Keratinocyte (primary cell): ENCODE measurements at regions not wholly inside any gene's neighbourhood (a gene's known extent, or its start where the extent isn't known, plus 50 kb on each side); places are given as distances from the start of the nearest gene placed in this dataset.

Experiments used
- DNase-seq: peaks from one replicate; pipeline ENCODE4 v3.0.0-alpha.2; 2011; ENCODE audit warnings: low read depth, missing footprints, low spot score
- FAIRE-seq: peaks from 2 replicates; lab custom pipeline; 2011; peaks lifted over from hg19 to GRCh38; lab: Jason Lieb, UNC
- H2AFZ ChIP-seq: 2 replicates; pipeline ENCODE4 v1.6.0; 2012; ENCODE audit warnings: low read length, control low read depth, inconsistent platforms; ENCODE audit not compliant: control insufficient read depth
- H3K27ac ChIP-seq: 2 replicates; pipeline ENCODE4 v1.5.1; 2011; ENCODE audit warnings: low read length; ENCODE audit not compliant: control insufficient read depth, insufficient read depth
- H3K27me3 ChIP-seq: 3 replicates; pipeline ENCODE4 v1.6.0; 2011; ENCODE audit warnings: low read length; ENCODE audit not compliant: control insufficient read depth, insufficient read depth; ENCODE audit errors: extremely low read depth
- H3K36me3 ChIP-seq, 2 experiments: 2 replicates in 1 of 2; 3 replicates in 1 of 2; pipeline ENCODE4 v1.5.1; 2011; ENCODE audit warnings: low read length in 2 of 2, mild to moderate bottlenecking in 1 of 2; ENCODE audit not compliant: control insufficient read depth in 2 of 2, insufficient read depth in 2 of 2; ENCODE audit errors: extremely low read depth in 1 of 2
- H3K4me1 ChIP-seq: 3 replicates; pipeline ENCODE4 v1.5.1; 2011; ENCODE audit warnings: low read length; ENCODE audit not compliant: control insufficient read depth, insufficient read depth; ENCODE audit errors: extremely low read depth
- H3K4me2 ChIP-seq: 3 replicates; pipeline ENCODE4 v1.6.0; 2011; ENCODE audit warnings: low read depth, low read length; ENCODE audit not compliant: control insufficient read depth, insufficient read depth; ENCODE audit errors: extremely low read depth
- H3K4me3 ChIP-seq, 3 experiments: fragments of 200-600 bp in 1 of 3; sonication (generic) in 1 of 3; 2 replicates in 2 of 3; 3 replicates in 1 of 3; pipeline ENCODE4 v1.5.1; 2011 to 2016; ENCODE audit warnings: low read length in 3 of 3, mild to moderate bottlenecking in 3 of 3, control low read depth in 2 of 3, inconsistent platforms in 1 of 3, low read depth in 1 of 3, mixed read lengths in 1 of 3, mixed run types in 1 of 3, moderate library complexity in 1 of 3; ENCODE audit not compliant: control insufficient read depth in 2 of 3, insufficient read depth in 2 of 3; ENCODE audit errors: extremely low read depth in 1 of 3
- H3K79me2 ChIP-seq: 2 replicates; pipeline ENCODE4 v1.6.0; 2012; ENCODE audit warnings: low read length; ENCODE audit not compliant: control insufficient read depth, insufficient read depth
- H3K9ac ChIP-seq: 3 replicates; pipeline ENCODE4 v1.6.0; 2011; ENCODE audit warnings: low read length; ENCODE audit not compliant: control insufficient read depth, insufficient read depth; ENCODE audit errors: extremely low read depth
- H3K9me1 ChIP-seq: 3 replicates; pipeline ENCODE4 v1.6.0; 2011; ENCODE audit warnings: low read length; ENCODE audit not compliant: control insufficient read depth, insufficient read depth; ENCODE audit errors: extremely low read depth
- H3K9me3 ChIP-seq: 2 replicates; pipeline ENCODE4 v1.5.1; 2012; ENCODE audit warnings: low read depth, low read length; ENCODE audit not compliant: control insufficient read depth
- H4K20me1 ChIP-seq: 3 replicates; pipeline ENCODE4 v1.6.0; 2011; ENCODE audit warnings: low read length; ENCODE audit not compliant: control insufficient read depth, insufficient read depth; ENCODE audit errors: extremely low read depth
- EZH2 ChIP-seq: IDR thresholded peaks from one replicate; pipeline ENCODE4 v1.6.1; 2012; ENCODE audit warnings: inconsistent platforms, mild to moderate bottlenecking, low read length, moderate library complexity
- dilution Hi-C: fragments of 300-500 bp; cut with MboI; formaldehyde crosslinking; loops from one replicate; pipeline ENCODE4 v1.7.0; 2020; ENCODE audit warnings: low sequenced_read_pairs; ENCODE audit not compliant: extremely low pct_ligation_motif_present
- TF ChIP-seq, protein P1 (sequence below), 3 experiments: IDR thresholded peaks in 1 of 3; conservative IDR thresholded peaks in 1 of 3; optimal IDR thresholded peaks in 1 of 3; 2 replicates in 2 of 3; 3 replicates in 1 of 3; pipeline versions ENCODE3 to v1.5.1; 2011; ENCODE audit warnings: low read length in 3 of 3, mild to moderate bottlenecking in 3 of 3, moderate library complexity in 2 of 3, control low read depth in 1 of 3, inconsistent platforms in 1 of 3; ENCODE audit not compliant: insufficient read depth in 2 of 3; ENCODE audit errors: extremely low read depth in 1 of 3

DNA sequence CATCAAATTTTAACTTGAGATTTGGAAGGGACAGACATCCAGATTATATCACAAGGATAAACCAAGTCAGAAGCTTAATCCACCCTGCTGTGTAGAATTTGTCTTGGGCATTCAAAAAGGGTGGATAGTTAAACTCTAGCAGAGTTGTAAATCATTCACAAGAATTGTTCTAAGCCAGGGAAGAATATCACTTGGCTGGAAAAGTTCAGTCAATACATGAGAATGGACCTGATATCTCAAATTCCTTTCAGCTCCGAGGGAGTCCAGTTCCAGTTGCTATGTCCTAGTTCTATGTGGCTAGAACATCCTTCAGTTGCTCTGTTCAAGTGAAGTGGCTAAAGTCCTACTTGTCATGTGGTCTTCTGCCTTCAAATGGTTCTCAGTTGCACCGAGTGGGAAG lies 351.8 kb upstream of the JARID2 start:
- Histone ChIP-seq H3K36me3 (no peaks in the 10 kb centered on the region), H3K9me1 (no peaks in the 10 kb centered on the region), H3K4me2 (no peak overlapping the region), H3K4me1 (peaks cover 10% of the 10 kb centered on the region), H3K79me2 (no peaks in the 10 kb centered on the region), H3K27me3 (no peaks in the 10 kb centered on the region), H3K9ac (no peak overlapping the region), H3K27ac (no peak overlapping the region), H4K20me1 (no peaks in the 10 kb centered on the region), H3K9me3 (no peaks in the 10 kb centered on the region), H2AFZ (no peak overlapping the region), H3K4me3 (no peak overlapping the region)
- DNase-seq: no peak
- TF ChIP-seq EZH2: no peak
- TF ChIP-seq, protein P1, sequence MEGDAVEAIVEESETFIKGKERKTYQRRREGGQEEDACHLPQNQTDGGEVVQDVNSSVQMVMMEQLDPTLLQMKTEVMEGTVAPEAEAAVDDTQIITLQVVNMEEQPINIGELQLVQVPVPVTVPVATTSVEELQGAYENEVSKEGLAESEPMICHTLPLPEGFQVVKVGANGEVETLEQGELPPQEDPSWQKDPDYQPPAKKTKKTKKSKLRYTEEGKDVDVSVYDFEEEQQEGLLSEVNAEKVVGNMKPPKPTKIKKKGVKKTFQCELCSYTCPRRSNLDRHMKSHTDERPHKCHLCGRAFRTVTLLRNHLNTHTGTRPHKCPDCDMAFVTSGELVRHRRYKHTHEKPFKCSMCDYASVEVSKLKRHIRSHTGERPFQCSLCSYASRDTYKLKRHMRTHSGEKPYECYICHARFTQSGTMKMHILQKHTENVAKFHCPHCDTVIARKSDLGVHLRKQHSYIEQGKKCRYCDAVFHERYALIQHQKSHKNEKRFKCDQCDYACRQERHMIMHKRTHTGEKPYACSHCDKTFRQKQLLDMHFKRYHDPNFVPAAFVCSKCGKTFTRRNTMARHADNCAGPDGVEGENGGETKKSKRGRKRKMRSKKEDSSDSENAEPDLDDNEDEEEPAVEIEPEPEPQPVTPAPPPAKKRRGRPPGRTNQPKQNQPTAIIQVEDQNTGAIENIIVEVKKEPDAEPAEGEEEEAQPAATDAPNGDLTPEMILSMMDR (optimal IDR thresholded peaks at IDR 0.05 in 1 of 3, IDR thresholded peaks at IDR 0.05 in 1 of 3, conservative IDR thresholded peaks at IDR 0.05 in 1 of 3; ENCODE audit: extremely low read depth in 1 of 3, insufficient read depth in 2 of 3, low read length in 3 of 3): no peak
- FAIRE-seq: no peak
- dilution Hi-C loops: no loop called here

DNA sequence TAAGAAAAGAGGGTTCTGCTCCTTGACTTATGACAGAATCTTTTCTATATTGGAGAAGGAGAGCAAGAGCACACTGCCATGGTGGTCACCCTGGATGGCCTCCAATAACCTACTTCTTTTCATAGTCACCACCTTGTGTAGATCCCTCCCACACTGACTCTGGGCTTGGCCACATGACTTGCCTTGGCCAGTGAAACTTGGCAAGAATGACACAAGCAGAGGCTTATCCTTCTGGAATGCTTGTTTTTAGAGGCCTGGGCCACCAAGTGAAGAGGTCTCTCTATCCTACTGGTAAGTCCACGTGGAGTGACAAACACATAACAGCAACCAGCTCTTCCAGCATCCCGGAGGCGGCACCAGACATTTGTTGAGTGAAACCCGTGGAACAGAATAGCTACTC lies 349.4 kb upstream of the JARID2 start:
- no peak overlapping the region for H2AFZ ChIP-seq
- no peaks in the 10 kb centered on the region for H3K9me3 ChIP-seq
- H3K79me2 ChIP-seq: no peaks in the 10 kb centered on the region
- peaks cover 10% of the 10 kb centered on the region for H3K4me1 ChIP-seq
- H3K9me1 ChIP-seq: no peaks in the 10 kb centered on the region
- H4K20me1 ChIP-seq: no peaks in the 10 kb centered on the region
- dilution Hi-C loops: no loop called here
- H3K4me2 ChIP-seq: no peak overlapping the region
- H3K4me3 ChIP-seq: no peak overlapping the region
- no peak for TF ChIP-seq EZH2
- TF ChIP-seq, protein P1 (optimal IDR thresholded peaks at IDR 0.05 in 1 of 3, IDR thresholded peaks at IDR 0.05 in 1 of 3, conservative IDR thresholded peaks at IDR 0.05 in 1 of 3; ENCODE audit: extremely low read depth in 1 of 3, insufficient read depth in 2 of 3, low read length in 3 of 3): no peak
- no peaks in the 10 kb centered on the region for H3K36me3 ChIP-seq
- DNase-seq (no peak), FAIRE-seq (no peak)
- no peaks in the 10 kb centered on the region for H3K27me3 ChIP-seq
- no peak overlapping the region for H3K27ac ChIP-seq
- H3K9ac ChIP-seq: no peak overlapping the region
